Endothelial cell (in vitro differentiated cells): ENCODE measurements at regions not wholly inside any gene's neighbourhood (a gene's known extent, or its start where the extent isn't known, plus 50 kb on each side); places are given as distances from the start of the nearest gene placed in this dataset.

Experiments used
- DNase-seq: peaks from one replicate; pipeline ENCODE4 v3.0.0; 2021; ENCODE audit warnings: low spot score
- H3K27ac Mint-ChIP-seq: one replicate; pipeline ENCODE4 v1.8.0; 2021; ENCODE audit warnings: mixed read lengths, inconsistent platforms; ENCODE audit not compliant: unreplicated experiment
- H3K27me3 Mint-ChIP-seq: one replicate; pipeline ENCODE4 v1.8.0; 2021; ENCODE audit warnings: mild to moderate bottlenecking, moderate library complexity, mixed read lengths, inconsistent platforms; ENCODE audit not compliant: unreplicated experiment
- H3K36me3 Mint-ChIP-seq: one replicate; pipeline ENCODE4 v1.8.0; 2021; ENCODE audit warnings: mild to moderate bottlenecking, low read depth, mixed read lengths, inconsistent platforms; ENCODE audit not compliant: unreplicated experiment
- H3K4me1 Mint-ChIP-seq: one replicate; pipeline ENCODE4 v1.8.0; 2021; ENCODE audit warnings: mild to moderate bottlenecking, mixed read lengths, inconsistent platforms; ENCODE audit not compliant: unreplicated experiment
- H3K4me3 Mint-ChIP-seq: one replicate; pipeline ENCODE4 v1.8.0; 2021; ENCODE audit warnings: mild to moderate bottlenecking, mixed read lengths, inconsistent platforms; ENCODE audit not compliant: unreplicated experiment
- H3K9me3 Mint-ChIP-seq: one replicate; pipeline ENCODE4 v1.8.0; 2021; ENCODE audit warnings: mixed read lengths, inconsistent platforms; ENCODE audit not compliant: unreplicated experiment
- CTCF ChIP-seq: fragments of 200-600 bp; sonication (generic); IDR thresholded peaks from one replicate; pipeline ENCODE4 v1.5.0; 2021; ENCODE audit warnings: antibody characterized with exemption; ENCODE audit not compliant: unreplicated experiment

- Mint-ChIP-seq H3K27ac (no peak overlapping the region), H3K36me3 (no peaks in the 10 kb centered on the region), H3K9me3 (no peaks in the 10 kb centered on the region), H3K4me1 (peaks cover 2% of the 10 kb centered on the region), H3K27me3 (no peaks in the 10 kb centered on the region), H3K4me3 (no peak overlapping the region)
- no peak for TF ChIP-seq CTCF
- no peak for DNase-seq
Observed at GRCh38 chr5:84573017-84573712, 188.5 kb upstream of the EDIL3 start.

GRCh38 chr5:84569307-84569706 lies 184.6 kb upstream of the EDIL3 start:
- Mint-ChIP-seq H3K4me3 (no peak overlapping the region), H3K9me3 (no peaks in the 10 kb centered on the region), H3K36me3 (no peaks in the 10 kb centered on the region), H3K4me1 (peaks cover 14% of the 10 kb centered on the region), H3K27me3 (no peaks in the 10 kb centered on the region), H3K27ac (no peak overlapping the region)
- no peak for DNase-seq
- TF ChIP-seq CTCF, result no peak

- Mint-ChIP-seq H3K9me3 (no peaks in the 10 kb centered on the region), H3K27me3 (no peaks in the 10 kb centered on the region), H3K4me3 (no peak overlapping the region), H3K27ac (no peak overlapping the region), H3K4me1 (peaks cover 14% of the 10 kb centered on the region), H3K36me3 (no peaks in the 10 kb centered on the region)
- no peak for DNase-seq
- TF ChIP-seq CTCF, result no peak
Observed at GRCh38 chr5:84568171-84568570, 183.5 kb upstream of the EDIL3 start.

GRCh38 chr5:84565866-84566265 lies 181.2 kb upstream of the EDIL3 start:
- H3K4me3 Mint-ChIP-seq, result no peak overlapping the region
- no peak for TF ChIP-seq CTCF
- H3K4me1 Mint-ChIP-seq, result peaks cover 14% of the 10 kb centered on the region
- no peaks in the 10 kb centered on the region for H3K36me3 Mint-ChIP-seq
- H3K27ac Mint-ChIP-seq, result no peak overlapping the region
- H3K27me3 Mint-ChIP-seq, result peaks cover 1% of the 10 kb centered on the region
- DNase-seq, result no peak
- no peaks in the 10 kb centered on the region for H3K9me3 Mint-ChIP-seq

GRCh38 chr5:84564321-84565075 lies 179.8 kb upstream of the EDIL3 start:
- Mint-ChIP-seq H3K36me3 (no peaks in the 10 kb centered on the region), H3K4me1 (peaks cover 14% of the 10 kb centered on the region), H3K4me3 (no peak overlapping the region), H3K27ac (no peak overlapping the region), H3K9me3 (no peaks in the 10 kb centered on the region), H3K27me3 (peaks cover 1% of the 10 kb centered on the region)
- no peak for TF ChIP-seq CTCF
- no peak for DNase-seq
